ENCODE measurements at regions not wholly inside any gene's neighbourhood (a gene's known extent, or its start where the extent isn't known, plus 50 kb on each side); places are given as distances from the start of the nearest gene placed in this dataset.
"Not testable (repeated sequence)": the region's sequence is repeated elsewhere in the genome, so short reads cannot be mapped to it uniquely, and the experiment has no call there.

DNA sequence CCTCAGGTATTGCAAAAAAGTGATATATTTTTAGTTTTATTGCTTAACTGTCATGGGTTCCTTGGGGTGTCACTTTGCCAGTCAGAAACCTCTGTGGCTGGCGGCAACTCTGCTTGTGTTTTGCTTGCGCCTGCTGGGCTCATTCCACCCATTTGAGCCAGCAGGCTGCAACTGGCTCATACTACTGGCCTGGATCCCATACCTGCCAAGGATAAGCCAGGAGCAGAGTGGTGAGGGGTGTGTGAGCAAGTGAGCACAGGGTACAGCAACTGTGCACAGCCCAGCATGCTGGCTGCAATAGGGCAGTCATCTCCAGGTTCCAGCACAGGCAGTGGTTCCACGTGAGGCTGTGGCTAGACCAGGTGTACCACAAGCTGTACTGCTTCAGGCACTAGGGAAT, 687.5 kb downstream of the NYAP2 start:
- no peak overlapping the region for H3K4me3 ChIP-seq (ENCODE audit: low read depth, low read length)
- DNase-seq (ENCODE audit: low read depth), result no peak
- TF ChIP-seq, protein P1, sequence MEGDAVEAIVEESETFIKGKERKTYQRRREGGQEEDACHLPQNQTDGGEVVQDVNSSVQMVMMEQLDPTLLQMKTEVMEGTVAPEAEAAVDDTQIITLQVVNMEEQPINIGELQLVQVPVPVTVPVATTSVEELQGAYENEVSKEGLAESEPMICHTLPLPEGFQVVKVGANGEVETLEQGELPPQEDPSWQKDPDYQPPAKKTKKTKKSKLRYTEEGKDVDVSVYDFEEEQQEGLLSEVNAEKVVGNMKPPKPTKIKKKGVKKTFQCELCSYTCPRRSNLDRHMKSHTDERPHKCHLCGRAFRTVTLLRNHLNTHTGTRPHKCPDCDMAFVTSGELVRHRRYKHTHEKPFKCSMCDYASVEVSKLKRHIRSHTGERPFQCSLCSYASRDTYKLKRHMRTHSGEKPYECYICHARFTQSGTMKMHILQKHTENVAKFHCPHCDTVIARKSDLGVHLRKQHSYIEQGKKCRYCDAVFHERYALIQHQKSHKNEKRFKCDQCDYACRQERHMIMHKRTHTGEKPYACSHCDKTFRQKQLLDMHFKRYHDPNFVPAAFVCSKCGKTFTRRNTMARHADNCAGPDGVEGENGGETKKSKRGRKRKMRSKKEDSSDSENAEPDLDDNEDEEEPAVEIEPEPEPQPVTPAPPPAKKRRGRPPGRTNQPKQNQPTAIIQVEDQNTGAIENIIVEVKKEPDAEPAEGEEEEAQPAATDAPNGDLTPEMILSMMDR (IDR thresholded peaks at IDR 0.05; ENCODE audit: control insufficient read depth, extremely low read depth, insufficient read depth), result no peak

DNA sequence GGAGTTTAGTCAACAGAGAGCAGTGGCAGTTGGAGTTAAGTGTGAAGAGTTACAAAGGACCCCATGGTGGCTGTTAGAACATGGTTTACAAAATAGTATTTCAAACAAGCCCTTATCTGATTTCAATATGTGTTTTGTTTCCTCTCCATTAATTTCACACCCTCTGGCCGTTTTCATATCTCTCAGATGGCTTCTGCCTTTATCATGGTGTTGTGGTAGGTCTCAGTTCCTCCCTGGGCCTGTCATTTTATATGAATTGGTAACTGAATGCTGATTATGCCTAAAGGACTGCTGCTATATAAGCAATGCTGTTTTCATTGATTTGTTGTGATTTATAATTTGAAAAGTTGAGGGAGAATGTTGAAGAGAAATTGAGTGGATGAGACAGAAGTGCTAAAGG, 686.7 kb downstream of the NYAP2 start:
- no peak overlapping the region for H3K4me3 ChIP-seq (ENCODE audit: low read depth, low read length)
- TF ChIP-seq, protein P1 (IDR thresholded peaks at IDR 0.05; ENCODE audit: control insufficient read depth, extremely low read depth, insufficient read depth), result no peak
- no peak for DNase-seq (ENCODE audit: low read depth)

DNA sequence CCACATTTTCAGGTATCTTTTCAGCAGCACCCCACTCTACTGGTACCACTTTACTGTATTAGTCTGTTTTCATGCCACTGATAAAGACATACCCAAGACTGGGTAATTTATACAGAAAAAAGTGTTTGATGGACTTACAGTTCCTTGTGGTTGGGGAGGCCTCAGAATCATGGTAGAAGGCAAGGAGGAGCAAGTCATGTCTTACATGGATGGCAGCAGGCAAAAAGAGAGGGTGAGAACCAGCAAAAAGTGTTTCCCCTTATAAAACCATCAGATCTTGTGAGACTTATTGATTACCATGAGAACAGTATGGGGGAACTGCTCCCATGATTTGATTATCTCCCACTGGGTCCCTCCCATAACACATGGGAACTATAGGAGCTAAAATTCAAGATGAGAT, 685.9 kb downstream of the NYAP2 start:
- not testable (repeated sequence) for DNase-seq (ENCODE audit: low read depth)

DNA sequence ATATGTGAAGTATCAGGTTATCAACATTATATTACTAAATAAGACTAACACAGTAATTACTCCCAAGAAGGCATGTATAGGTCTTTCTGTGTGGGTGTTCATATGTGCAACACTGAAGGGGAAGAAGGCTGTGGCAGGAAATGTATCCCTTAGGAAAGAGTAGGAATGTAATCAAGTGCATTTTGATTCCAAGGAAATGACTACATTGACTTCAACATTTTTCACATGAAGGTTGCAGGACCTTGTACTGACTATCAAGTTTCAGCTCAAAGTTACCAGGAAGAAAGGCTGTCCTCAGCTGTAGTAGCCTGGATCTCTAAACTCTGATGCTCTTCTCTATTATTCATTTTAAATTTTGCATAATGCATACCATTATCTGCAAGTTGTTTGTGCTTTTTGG, 680.8 kb downstream of the NYAP2 start:
- TF ChIP-seq, protein P1 (IDR thresholded peaks at IDR 0.05; ENCODE audit: control insufficient read depth, extremely low read depth, insufficient read depth), result no peak

More for the DNA sequence above, 685.9 kb downstream of the NYAP2 start:
- H3K4me3 ChIP-seq (ENCODE audit: low read depth, low read length), result not testable (repeated sequence)

DNA sequence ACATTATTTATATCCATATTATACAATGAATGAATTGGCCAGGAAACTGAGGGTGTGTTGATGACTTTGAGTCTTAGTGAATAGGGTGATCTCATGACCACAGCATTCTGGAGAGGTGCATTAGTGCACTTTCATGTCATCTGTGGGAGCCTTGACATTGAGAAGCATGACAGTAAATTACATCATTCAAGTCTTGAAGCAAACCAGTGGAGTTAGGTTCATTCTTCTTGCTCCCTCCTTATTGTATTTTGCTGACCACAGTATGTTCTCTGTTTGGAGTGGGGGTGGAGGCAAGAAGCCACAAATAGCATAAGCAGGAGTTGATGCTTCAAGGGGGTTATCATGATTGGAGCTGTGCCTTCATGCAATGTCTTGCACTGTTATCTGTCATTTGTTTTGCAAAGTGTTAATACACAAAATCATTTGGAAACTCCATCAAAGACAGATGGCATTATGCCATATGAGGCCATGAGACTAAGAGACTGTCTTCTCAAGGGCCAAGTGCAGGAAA, 680.2 kb downstream of the NYAP2 start:
- no peak for DNase-seq (ENCODE audit: low read depth)
- no peak overlapping the region for H3K4me3 ChIP-seq (ENCODE audit: low read depth, low read length)
- TF ChIP-seq, protein P1 (IDR thresholded peaks at IDR 0.05; ENCODE audit: control insufficient read depth, extremely low read depth, insufficient read depth), result no peak

More for the DNA sequence above, 680.8 kb downstream of the NYAP2 start:
- H3K4me3 ChIP-seq (ENCODE audit: low read depth, low read length), result no peak overlapping the region
- DNase-seq (ENCODE audit: low read depth), result no peak

DNA sequence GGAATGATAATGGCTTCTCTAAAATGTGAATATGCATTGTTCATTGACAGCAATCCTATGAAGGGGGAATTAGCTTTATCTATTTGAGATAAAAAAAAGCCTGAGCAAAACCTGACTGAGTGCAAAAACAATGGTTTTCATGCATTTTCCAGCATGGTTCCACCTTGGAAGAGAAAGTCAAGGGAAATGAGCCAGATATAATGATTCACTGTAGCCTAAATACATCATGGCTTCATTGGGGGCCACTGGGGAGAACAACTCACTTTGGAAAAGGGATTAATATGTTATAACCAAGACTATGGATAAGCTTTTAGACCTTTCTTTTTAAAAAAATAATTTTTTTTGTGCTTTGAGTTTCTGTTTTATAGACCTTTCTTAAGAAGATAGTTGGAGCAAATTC, 679.7 kb downstream of the NYAP2 start:
- TF ChIP-seq, protein P1 (IDR thresholded peaks at IDR 0.05; ENCODE audit: control insufficient read depth, extremely low read depth, insufficient read depth), result no peak
- DNase-seq (ENCODE audit: low read depth), result no peak
- H3K4me3 ChIP-seq (ENCODE audit: low read depth, low read length), result no peak overlapping the region

DNA sequence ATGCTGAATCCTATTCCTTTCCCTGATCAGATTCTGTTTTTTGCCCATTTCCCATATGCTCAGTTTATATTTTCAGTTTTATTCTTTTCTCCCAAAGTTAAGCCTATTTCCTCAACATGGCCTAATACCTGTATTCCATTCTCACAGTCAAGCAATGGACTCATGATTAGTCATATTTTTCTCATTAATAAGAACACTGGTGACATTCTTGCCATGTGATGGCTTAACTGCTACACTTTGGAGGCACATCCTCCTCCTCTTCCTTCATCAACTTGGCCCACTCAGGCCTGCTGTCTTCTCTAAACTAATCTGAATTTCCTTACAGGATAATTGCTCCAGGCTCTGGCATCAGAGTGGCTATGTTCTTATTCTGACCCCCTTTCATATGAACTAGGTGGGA, 679.2 kb downstream of the NYAP2 start:
- no peak for DNase-seq (ENCODE audit: low read depth)

More for the DNA sequence above, 679.2 kb downstream of the NYAP2 start:
- TF ChIP-seq, protein P1 (IDR thresholded peaks at IDR 0.05; ENCODE audit: control insufficient read depth, extremely low read depth, insufficient read depth), result no peak
- no peak overlapping the region for H3K4me3 ChIP-seq (ENCODE audit: low read depth, low read length)

Data from LNCaP clone FGC (cell line).